GM13977 (cell line): ENCODE measurements at regions not wholly inside any gene's neighbourhood (a gene's known extent, or its start where the extent isn't known, plus 50 kb on each side); places are given as distances from the start of the nearest gene placed in this dataset.

Experiments used
- DNase-seq: peaks from one replicate; pipeline ENCODE4 v3.0.0; 2012; ENCODE audit warnings: low spot score
- CTCF ChIP-seq: IDR thresholded peaks from 2 replicates; pipeline ENCODE4 v1.5.1; 2012; ENCODE audit warnings: mild to moderate bottlenecking, control low read depth; ENCODE audit not compliant: insufficient read depth; ENCODE audit errors: extremely low read depth, missing control alignments
- in situ Hi-C: fragments of 300-500 bp; cut with MboI; formaldehyde crosslinking; loops from one replicate; pipeline ENCODE4 v1.12.0; 2022; ENCODE audit warnings: low sequenced_read_pairs, low pct_unique_long_range_greater_than_20kb, mixed read lengths, inconsistent platforms; ENCODE audit not compliant: unreplicated experiment

DNA sequence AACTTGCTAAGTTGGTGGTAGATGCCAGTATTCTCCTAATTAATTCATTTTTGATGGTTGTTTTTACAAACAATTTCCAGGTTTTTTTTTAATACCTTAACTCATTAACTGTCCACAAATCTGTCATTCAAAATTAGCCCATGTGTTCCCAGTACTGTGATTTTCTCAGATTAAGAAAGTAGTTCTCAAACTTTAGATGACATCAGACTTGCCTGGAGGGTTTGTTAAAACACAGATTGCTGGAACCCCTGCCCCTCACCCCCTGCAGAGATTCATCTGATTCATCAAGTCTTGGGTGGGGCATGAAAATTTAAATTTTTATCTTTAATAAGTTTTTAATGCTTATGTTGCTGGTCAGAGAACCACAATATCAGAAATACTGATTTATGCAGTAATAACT, 130.5 kb downstream of the BACH1 start:
- in situ Hi-C loops, result no loop called here
- no peak for DNase-seq
- TF ChIP-seq CTCF, result no peak

DNA sequence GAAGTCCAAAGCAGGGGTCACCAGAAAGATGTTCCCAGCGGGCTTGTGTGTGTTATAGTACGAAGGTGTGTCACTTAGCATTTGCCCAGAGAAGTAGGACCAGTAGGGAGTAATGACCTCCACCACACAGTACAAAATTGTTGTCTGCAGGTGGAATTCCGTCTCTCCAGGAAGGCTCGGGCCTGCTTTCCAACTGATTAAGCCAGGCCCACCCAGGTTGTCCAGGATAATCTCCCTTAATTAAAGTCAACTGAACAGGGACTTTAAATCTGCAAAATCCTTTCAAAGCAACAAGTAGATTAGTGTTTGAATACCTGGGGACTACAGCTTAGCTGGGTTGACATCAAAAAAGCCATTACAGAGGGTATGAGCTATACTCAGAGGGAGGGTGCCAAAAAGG, 131.3 kb downstream of the BACH1 start:
- in situ Hi-C loops, result no loop called here
- TF ChIP-seq CTCF, result no peak
- DNase-seq, result no peak

DNA sequence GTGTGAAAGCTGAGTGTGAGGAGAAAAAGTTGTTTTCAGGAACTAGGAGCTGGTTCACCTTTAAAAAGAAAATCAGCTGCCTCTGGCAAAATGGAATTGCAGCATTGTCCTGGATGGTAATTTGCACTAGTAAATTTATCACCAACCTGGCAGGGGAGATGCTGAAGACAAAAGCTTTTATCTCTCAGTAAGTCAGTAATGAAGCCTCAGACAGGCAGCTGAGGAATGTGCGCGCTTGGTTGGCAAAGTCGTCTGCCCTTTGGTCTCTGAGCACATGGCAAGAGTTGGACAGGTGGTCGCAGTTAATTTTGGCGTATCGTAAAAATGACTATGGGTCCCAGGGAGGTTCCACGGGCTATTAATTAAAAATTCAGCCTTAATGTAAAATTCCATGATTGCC, 131.9 kb downstream of the BACH1 start:
- DNase-seq, result no peak
- TF ChIP-seq CTCF, result no peak
- in situ Hi-C loops, result no loop called here

GRCh38 chr21:29431178-29431577, 132.5 kb downstream of the BACH1 start:
- in situ Hi-C loops, result no loop called here
- TF ChIP-seq CTCF, result no peak
- no peak for DNase-seq

DNA sequence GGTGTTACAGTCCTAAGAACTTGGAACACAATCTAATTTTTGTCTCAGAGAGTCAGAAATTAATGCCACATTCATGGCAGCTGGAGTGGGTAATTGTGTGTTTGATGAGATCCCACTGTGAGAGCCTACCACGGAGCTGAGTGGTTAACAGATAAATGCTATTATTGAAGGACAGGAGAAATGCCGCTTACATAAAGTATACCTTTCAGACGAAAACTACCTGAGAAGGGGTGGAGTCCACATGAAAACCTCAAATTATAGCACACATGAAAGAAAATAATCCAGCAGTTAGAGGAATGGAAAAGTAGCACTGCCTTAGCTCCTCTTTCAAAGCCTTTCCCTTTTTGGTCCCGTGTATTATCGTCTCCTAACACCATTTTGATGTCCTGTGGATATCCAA, 133.0 kb downstream of the BACH1 start:
- no peak for TF ChIP-seq CTCF
- DNase-seq, result no peak
- in situ Hi-C loops, result no loop called here

DNA sequence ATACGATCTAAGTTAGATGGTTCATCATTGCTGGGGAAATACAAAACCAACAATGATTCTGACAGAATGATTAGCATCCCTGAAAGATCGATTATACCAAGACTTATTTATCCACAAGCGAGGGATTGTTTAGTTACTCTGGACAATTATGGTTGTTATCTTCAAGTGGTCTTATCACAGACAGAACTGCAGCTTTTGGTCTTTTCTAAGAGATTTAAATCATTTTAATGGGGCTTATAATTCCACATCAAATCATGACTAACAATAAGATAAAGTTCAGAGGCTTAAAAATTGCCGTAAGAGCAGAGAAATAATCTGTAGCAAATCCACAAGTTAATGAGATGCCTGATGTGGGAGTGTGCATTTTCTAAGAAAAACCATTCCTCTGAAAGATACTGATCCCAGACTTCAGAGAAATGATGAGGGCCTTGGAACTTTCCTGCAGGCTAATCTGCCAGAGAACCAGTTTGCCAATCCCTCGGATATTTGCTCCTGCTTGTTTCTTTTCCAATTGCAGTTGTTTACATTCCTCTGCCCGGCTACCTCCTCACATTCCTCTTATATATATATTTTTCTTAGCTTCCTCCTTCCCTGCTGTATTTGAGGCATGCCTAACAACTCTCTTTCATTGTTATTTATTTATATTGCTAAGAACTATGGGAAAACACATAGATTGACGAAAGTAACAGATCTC, 134.8 kb downstream of the BACH1 start:
- no peak for DNase-seq
- no peak for TF ChIP-seq CTCF
- in situ Hi-C loops, result no loop called here
